ENCODE measurements at regions not wholly inside any gene's neighbourhood (a gene's known extent, or its start where the extent isn't known, plus 50 kb on each side); places are given as distances from the start of the nearest gene placed in this dataset.

DNA sequence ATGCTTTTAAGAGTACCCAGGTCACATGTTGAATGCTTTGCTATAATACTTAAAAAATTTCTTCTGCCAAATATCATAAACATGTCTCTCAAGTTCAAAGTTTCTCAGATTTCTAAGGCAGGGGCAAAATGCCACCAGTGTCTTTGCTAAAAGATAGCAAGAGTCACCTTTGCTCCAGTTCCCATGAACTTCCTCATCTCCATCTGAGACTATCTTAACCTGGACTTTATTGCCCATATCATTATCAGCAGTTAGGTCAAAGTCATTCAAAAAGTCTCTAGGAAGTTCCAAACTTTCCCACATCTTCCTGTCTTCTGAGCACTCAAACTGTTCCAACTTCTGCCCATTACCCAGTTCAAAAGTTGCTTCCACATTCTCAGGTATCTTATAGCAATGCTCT, 307.6 kb upstream of the TNC start:
- TF ChIP-seq, protein P1, sequence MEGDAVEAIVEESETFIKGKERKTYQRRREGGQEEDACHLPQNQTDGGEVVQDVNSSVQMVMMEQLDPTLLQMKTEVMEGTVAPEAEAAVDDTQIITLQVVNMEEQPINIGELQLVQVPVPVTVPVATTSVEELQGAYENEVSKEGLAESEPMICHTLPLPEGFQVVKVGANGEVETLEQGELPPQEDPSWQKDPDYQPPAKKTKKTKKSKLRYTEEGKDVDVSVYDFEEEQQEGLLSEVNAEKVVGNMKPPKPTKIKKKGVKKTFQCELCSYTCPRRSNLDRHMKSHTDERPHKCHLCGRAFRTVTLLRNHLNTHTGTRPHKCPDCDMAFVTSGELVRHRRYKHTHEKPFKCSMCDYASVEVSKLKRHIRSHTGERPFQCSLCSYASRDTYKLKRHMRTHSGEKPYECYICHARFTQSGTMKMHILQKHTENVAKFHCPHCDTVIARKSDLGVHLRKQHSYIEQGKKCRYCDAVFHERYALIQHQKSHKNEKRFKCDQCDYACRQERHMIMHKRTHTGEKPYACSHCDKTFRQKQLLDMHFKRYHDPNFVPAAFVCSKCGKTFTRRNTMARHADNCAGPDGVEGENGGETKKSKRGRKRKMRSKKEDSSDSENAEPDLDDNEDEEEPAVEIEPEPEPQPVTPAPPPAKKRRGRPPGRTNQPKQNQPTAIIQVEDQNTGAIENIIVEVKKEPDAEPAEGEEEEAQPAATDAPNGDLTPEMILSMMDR (IDR thresholded peaks at IDR 0.05; ENCODE audit: poor library complexity): no peak
- TF ChIP-seq EZH2 (IDR thresholded peaks at IDR 0.05; ENCODE audit: borderline replicate concordance) (no peak), EZH2phosphoT487 (IDR thresholded peaks at IDR 0.05; ENCODE audit: low read depth, severe bottlenecking, unreplicated experiment) (no peak)
